HG02885 (cell line): ENCODE measurements at regions not wholly inside any gene's neighbourhood (a gene's known extent, or its start where the extent isn't known, plus 50 kb on each side); places are given as distances from the start of the nearest gene placed in this dataset.
"Not testable (repeated sequence)": the region's sequence is repeated elsewhere in the genome, so short reads cannot be mapped to it uniquely, and the experiment has no call there.

Experiments
- ATAC-seq: cut with Tn5 transposase; IDR thresholded peaks from one replicate; pipeline ENCODE4 v1.9.1; 2021; ENCODE audit warnings: mild to moderate bottlenecking; ENCODE audit not compliant: unreplicated experiment, poor library complexity

DNA sequence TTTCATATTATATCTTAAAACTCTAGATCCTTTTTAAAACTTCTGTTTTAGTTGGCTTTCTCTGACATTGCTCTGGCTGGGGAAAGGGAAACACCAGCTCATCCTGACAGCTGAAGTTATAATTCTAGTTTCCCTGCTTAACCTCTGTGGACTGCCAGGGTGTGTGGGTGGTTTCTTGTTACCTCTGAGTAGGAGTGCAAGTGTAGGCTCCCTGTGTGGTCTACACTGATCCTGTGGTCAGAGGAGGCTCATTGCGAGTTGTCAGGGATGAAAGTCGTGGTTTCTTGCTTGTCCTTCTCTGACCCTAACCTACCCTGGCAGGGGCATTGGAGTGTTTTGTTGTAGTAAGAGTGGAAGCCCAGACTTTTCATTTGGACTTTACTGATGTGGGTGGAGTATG is 221.0 kb downstream of the UTP18 start:
- ATAC-seq = no peak

DNA sequence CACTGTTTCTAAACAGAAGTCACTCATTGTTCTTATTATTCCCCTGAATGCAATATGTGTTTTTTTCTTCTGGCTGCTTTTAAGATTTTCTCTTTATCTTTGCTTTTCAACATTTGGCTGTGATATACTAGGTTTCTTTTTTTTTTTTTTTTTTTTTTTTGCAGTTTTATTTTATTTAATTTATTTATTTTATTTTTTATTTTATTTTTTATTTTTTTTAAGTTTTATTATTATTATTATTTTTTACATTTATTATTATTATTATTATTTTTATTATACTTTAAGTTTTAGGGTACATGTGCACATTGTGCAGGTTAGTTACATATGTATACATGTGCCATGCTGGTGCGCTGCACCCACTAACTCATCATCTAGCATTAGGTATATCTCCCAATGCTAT is 221.9 kb downstream of the UTP18 start:
- ATAC-seq = not testable (repeated sequence)

DNA sequence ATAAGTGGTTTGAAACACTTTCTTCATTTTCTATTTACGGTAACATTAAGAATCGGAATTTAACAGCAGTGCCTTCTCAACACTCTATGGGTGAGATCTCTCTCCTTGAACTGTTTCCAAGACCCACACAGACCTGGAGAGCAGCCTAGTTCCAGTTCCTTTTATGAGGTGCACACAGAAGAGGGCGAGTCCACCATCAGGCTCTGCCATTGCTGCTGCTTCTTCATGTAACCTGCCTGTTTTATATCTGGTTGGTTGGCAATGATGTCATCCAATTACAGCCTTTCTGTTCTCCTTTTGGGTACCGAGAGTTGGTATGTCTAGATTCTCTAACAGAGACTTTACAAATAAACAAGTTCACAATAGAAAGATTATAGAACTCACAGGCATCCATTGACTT is 225.7 kb downstream of the UTP18 start:
- no peak for ATAC-seq

DNA sequence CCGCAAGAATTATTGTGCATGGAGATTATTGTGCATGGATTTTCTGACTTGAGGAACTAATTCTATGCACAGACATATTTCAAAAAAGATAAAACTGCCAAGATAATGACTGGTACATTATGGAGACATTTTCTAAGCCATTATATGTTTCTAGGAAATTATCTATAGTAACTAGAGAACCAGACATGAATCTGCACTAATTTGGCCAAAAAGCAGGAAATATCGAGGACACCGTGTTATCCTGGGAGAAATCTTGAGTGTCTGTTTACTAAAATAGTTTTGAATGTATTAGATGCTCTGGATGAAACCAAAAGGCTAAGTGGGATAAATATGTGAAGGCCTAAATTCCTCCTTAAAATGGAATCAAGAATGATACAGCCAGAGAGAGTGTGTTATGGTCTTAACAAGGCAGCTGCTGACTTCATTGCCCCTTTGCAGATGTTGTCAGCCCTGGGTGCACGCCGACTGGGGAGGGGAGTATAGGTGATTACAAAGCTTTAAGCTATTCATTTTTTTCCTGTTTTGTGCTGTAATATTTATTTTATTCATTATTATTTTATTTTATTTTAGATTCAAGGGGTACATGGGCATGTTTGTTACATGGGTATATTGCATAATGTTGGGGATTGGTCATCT is 226.7 kb downstream of the UTP18 start:
- ATAC-seq = no peak

DNA sequence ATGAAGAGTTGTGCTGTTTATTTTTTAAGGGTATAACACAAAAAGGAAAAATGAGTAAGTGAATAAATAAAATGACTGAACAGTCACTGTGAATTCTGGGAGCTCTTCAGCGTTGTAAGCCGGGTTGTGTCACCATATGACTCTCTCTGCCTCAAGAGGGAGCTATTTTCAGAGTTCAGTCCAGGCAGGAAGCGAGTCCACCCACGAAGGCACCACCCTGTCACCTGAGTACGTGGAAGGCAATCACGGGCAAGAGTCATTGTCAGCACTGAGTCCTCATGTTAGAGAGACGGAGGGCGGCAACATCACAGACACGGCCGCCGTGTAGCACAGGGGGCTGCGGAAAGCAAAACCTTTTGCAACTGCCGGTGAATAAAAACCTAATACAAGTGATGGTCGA is 227.6 kb downstream of the UTP18 start:
- no peak for ATAC-seq

DNA sequence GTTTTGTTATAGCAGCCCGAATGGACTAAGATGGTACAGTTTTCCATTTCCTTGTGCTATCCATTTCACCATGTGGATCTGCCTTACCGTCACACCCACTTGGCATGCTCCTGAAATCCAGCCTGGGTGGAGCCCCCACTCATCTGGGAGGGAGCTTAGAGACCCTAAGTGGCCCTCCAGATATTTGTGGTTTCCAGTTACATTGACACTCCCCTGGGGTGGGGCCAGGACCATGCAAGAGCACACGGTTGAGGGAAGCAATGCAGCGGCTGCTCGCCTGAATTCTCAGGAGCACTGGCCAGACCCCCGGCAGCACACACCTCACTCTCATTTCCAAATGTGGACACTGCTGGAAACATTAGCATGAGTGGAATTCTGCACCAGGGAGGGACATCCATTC is 231.1 kb downstream of the UTP18 start:
- no peak for ATAC-seq

DNA sequence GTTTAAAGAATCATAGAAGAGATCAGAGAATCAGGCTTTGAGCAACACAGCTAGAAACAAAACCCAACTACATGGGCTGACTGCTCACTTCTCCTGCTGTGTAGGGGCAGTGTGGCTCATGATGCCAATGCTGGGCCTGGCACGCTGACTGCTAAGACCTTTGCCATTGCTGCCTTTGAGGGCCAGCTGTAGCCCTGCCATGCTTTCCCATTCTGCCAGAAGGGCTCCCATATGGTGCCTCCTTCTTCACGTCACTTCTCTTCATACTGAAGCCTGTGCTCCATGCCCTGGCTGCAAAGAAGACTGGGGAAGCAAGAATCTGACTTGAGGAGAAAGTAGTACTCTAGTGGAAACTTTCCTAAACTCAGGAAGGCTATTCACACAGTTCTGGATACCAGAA is 232.9 kb downstream of the UTP18 start:
- no peak for ATAC-seq

DNA sequence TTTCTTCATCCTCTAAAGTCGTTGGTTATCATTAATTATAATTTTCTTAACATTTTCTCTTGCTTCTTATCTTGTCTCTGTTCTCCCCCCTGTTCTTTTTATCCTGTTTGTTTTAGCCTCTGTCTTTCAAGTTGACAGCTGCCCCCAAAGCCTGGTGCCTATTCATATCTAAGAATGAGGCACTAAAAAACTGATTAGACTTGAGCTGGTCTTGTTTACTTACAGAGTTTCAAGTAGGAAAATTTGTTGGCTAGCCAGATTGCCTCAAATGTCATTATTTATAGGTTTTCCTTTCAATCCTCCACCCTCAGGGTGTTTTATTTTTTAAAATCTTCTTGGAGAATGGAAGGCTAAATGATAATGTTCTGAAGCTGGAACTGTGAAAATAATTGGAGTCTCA is 236.0 kb downstream of the UTP18 start:
- ATAC-seq = no peak

DNA sequence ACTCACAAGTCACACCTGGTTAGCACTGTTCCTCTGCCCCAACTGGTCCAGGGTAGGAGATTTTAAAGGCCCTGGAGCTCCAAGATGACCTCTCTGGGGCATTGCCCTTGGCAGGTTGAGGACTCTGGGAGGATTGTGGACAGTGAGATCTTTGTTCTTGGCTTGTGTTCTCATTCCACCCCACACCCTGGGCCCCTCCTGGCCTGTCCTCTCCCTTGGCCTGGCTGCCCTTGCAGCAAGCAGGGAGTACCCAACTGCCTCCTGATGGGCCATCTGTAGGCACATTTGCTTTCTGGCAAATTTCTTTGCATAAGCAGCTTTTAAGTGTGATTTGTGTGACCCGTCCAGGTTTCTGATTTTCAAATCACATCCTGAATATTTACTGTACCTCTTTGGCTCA is 239.6 kb downstream of the UTP18 start:
- no peak for ATAC-seq

DNA sequence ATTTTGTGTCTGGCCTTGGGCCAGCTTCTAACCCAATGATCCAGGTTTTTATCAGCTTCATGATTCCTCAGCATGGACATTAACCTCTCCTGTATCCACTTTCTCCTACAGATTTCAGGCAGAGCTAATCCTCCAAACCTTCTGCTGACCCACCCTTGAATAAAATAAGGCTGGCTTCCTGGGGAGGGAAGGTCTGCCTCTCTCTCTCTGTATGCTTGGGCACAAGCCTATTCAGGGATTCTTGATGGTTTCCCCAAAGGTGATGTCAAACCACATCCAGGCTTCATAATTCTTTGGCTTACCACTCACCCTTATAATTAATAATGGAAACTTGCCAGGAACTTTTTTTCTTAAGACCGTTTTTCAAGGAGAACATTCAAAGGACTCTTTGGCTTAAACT is 240.1 kb downstream of the UTP18 start:
- no peak for ATAC-seq

DNA sequence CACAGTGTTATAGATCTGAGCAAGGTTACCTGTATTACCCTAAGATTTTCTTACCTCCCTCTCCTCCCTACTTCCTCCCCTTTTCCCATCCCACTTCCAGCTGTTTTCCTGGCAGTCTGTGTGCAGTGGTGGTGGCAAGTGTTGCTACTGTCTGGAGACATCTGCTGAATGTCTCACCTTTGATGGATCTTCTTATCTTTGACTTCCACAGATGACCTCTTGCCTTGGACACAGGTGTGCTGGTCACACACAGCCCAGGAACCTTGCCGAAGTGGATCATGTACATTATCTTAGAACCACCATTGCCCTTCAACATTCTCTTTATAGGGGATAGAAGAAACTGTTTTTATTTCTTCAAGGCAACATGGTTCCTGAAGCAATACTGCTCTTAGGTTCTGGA is 245.1 kb downstream of the UTP18 start:
- no peak for ATAC-seq

DNA sequence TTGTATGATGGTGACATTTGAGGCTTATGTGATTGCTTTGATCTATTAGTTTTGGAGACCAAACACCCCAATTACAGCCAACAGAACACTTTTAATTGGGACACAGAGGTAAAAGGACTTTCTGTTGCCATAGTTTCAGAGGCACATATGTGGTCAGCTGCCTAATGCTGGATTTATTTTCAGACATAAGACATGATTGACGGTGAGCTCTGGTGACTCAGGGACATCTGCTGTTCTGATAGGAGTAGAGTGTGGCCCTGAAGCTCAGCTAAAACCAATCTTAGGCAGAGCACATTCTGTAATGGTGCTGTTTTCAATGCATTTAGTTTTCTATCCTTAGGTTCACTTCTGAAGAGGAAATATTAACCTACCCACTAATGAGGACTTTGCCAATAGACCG is 247.1 kb downstream of the UTP18 start:
- ATAC-seq = no peak

DNA sequence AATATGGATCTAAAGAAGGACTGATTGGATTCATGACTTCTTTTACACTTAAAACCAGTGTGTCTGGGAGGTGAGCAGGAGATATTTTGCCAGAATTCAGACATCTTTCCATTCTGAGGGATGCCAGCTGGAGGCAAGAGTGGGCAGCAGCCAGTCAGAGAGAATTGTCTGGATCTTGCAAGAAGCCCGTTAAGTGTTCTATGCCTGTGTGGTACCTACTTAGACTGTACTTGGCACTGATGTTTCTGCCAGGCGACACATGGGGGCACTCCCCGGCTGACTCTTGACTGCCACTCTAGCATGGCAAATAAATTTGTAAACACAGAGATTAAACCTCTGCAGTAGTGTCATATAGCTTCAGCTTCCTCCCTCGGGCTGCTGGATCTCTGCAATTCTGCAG is 247.7 kb downstream of the UTP18 start:
- no peak for ATAC-seq

DNA sequence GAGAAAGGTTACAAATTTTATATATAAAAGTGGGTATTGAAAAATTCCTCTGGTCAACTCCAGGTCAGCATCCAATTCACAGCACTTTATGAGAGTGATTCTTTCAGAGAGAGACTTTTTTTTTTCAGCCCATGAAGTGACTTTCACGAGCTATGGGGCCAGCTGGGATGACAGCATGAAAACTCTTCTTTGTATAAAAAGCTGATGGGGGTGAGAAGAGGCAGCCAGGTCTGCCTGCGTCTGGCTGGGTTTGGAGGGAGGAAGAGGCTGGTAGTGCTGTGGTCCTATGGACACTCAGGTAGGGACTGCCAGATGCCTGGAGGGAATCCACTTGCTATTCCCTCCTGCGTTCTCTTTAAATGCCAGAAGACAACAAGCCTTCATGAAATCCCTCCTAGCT is 250.6 kb downstream of the UTP18 start:
- ATAC-seq = no peak

DNA sequence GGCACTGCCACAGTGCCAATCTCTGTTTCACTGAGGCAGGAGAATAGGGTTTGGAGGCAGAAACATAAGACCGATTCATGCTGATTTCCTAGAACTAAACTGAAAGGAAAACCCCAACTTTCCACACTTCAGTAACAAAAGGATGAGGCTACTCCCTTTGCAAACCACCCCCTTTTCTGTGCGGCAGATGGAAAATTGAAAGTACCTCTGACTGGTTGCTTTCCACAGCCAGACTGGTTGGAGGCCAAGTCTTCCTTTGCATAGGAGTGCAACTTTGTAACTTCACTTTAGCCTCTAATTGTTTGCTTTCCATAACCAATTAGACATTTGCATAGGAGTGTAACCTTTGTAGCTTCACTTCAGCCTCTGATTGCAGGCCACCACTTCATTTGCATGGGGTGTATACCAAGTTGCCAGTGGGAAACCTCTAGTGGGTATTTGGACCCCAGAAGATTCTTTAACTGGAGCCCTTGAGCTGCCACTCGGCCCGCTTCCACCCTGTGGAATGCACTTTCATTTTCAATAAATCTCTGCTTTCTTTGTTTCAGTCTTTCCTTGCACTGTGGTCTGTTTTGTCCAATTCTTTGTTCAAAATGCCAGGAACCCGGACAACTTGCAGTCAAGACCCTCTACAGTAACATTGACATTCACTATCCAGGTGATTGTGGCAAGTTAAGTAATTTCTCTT is 252.0 kb downstream of the UTP18 start:
- ATAC-seq = no peak

DNA sequence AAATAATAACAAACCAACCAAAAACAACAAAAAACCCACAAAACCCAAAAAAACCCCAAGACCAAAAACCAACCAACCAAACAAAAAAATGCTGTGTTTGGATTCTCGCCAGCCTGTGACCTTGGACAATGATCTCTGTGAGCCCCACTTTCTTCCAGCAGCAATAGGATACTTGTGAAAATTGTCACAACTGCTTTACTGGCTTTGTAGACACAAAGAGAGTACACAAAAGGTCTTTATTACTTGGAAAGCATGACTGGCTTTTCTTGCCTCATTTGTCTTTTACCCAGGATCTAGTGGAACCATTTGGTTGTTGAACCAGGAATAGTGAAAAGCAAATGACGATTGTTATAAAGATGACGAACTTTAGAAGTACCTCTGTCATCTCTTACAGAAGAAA is 256.6 kb downstream of the UTP18 start:
- ATAC-seq = no peak

DNA sequence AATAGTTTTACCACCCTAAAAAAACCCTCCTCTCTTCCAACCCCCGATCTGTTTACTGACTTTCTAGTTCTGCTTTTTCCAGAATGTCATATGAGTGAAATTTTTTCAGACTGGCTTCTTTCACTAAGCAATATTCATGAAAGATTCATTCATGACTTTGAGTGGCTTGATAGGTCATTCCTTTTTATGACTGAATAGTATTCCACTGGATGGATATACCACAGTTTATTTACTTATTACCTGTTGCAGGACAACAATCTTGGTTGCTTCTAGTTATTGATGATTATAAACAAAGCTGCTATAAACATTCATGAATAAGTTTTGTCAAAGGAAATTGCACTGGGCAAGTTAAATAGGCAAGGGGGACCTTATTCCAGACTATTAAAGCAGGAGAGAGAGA is 264.2 kb downstream of the UTP18 start:
- ATAC-seq = no peak

DNA sequence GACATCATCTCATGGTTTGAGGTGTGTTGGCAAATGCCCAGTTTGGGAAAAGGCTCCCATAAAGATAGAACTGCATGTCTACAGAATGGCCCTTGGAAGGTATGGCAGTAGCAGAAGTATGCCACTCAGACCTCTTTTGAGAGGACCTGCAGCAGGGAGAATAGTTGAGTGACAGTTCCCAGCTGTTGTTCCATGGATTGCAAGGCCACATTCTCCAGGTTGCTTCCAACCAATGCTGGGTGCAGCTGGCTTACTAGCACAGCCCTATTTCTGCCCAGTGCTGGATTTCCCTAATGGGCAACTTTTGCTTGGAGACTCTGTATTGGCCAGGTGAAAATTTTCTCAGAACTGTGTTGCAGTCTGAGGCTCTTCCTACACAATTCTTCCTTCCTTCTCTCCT is 266.2 kb downstream of the UTP18 start:
- ATAC-seq = no peak

DNA sequence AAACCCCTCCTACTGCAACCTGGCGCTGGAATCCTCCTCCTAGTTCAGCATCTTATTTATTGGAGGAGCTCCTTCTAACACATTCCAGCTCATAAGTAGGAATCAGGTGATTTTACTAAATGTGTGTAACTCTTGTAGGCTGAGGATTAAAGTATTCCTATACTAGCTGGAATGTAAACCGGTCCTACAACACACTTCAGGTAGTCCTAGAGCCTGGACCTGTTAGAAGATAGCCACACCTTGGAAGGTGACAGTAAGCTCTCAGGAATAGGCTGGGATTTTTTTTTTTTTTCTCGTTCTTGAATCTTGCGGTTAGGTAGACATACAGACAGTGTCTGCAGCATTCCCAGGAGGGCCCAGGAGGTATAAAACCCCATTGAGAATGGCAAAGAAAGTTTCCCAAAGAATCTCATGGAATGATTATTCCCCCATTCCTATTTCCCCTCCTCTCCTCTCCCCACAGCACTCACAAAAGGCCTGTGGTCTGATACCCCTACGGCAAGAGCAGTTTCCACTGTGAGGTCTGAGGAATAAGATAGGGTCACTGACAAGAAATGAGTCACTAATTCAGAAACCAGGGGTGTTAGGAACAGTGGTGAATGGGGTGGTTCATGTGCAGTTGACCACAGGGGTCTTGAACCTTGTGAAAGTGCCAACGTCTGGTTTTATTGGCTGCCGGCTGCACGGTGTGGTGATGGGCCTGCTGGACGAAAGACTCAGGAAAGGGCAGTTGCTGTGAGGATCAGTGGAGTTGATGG is 267.1 kb downstream of the UTP18 start:
- ATAC-seq = no peak

DNA sequence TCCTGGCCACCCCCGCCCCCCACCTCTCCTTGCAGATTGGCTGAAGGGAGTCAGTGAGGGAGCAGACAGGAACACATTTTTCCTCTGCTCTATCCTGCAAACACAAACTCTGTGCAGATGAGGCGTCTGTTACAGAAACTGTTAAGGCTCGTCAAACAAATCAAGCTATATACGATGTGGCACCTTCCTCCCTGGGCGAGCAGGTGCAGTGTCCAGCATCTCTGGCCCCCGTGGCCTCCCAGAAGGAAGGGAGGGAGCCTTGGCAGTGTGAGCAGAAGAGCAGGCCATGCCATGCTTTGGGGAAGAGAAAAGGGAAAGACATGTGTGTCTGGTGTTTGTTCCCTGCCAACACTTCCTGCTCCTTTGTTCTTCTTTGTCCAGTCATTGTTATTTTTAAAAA is 267.8 kb downstream of the UTP18 start:
- ATAC-seq = no peak

DNA sequence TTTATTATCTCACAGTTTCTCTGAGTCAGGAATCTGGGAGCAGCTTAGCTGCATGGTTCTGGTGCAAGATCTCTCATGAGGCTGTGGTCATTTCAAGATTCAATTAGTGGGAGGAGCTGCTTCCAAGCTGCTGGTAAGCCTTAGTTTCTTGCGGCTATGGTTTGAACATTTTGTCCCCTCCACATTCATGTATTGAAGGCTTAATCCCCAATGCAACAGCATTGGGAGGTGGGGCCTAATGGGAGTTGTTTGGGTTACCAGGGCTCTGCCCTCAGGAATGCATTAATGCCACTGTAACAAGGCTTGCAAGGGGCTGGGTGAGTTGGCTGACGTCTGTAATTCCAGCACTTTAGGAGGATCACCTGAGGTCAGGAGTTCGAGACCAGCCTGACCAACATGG is 272.9 kb downstream of the UTP18 start:
- ATAC-seq = no peak

DNA sequence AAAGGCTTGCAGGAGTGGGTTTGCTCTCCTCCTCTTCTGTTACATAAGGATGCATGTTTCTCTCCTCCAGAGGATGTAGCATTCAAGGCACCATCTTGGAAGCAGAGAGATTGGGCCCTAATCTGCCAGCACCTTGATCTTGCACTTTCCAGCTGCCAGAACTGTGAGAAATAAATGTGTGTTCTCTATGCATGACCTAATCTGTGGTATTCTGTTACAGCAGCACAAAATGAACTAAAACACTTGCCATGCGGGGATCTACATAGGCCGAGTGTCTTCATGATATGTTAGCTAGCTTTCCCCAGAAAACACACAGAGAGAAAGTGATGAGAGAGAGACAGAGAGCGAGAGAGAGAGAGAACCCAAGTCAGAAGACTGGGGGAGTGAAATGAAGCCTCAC is 273.5 kb downstream of the UTP18 start:
- ATAC-seq = no peak
